Liver (tissue), 8 donors: ENCODE measurements at regions not wholly inside any gene's neighbourhood (a gene's known extent, or its start where the extent isn't known, plus 50 kb on each side); places are given as distances from the start of the nearest gene placed in this dataset.
"Not testable (repeated sequence)": the region's sequence is repeated elsewhere in the genome, so short reads cannot be mapped to it uniquely, and the experiment has no call there.

Experiments used
- DNase-seq: peaks from one replicate; pipeline ENCODE4 v3.0.0-alpha.2; 2017; ENCODE audit warnings: low spot score
- H3K27ac ChIP-seq, 2 donors: one replicate each; pipeline ENCODE4 v1.7.0; 2013; ENCODE audit warnings: inconsistent platforms in 2 of 2, low read length in 2 of 2, control low read depth in 1 of 2, low read depth in 1 of 2, mild to moderate bottlenecking in 1 of 2
- H3K27me3 ChIP-seq, 4 donors: one replicate each; pipeline versions ENCODE4 v1.6.1 to v1.7.0; 2013; ENCODE audit warnings: low read length in 3 of 4, inconsistent platforms in 1 of 4, mild to moderate bottlenecking in 1 of 4, moderate library complexity in 1 of 4; ENCODE audit not compliant: control insufficient read depth in 4 of 4, insufficient read depth in 4 of 4
- H3K36me3 ChIP-seq, 4 donors: one replicate each; pipeline versions ENCODE4 v1.6.1 to v1.7.0; 2013; ENCODE audit warnings: low read length in 3 of 4, mild to moderate bottlenecking in 3 of 4, low read depth in 1 of 4, moderate library complexity in 1 of 4; ENCODE audit not compliant: control insufficient read depth in 4 of 4, insufficient read depth in 3 of 4
- H3K4me1 ChIP-seq, 4 donors: one replicate each; pipeline versions ENCODE4 v1.6.1 to v1.7.0; 2013; ENCODE audit warnings: low read length in 3 of 4, mild to moderate bottlenecking in 3 of 4, moderate library complexity in 1 of 4; ENCODE audit not compliant: control insufficient read depth in 4 of 4, insufficient read depth in 4 of 4
- H3K4me3 ChIP-seq, 3 donors: one replicate each; pipeline versions ENCODE4 v1.6.1 to v1.7.0; 2013; ENCODE audit warnings: low read length in 3 of 3, control low read depth in 1 of 3, low read depth in 1 of 3, mild to moderate bottlenecking in 1 of 3
- H3K9ac ChIP-seq, 2 donors: one replicate each; pipeline ENCODE4 v1.7.0; 2013; ENCODE audit warnings: low read length in 2 of 2, mild to moderate bottlenecking in 2 of 2, moderate library complexity in 2 of 2, control low read depth in 1 of 2, low read depth in 1 of 2
- H3K9me3 ChIP-seq, 4 donors: one replicate each; pipeline versions ENCODE4 v1.6.1 to v1.7.0; 2013; ENCODE audit warnings: low read length in 3 of 4; ENCODE audit not compliant: control insufficient read depth in 4 of 4
- ATF3 ChIP-seq: IDR thresholded peaks from 2 replicates; pipeline ENCODE4 v1.6.1; 2016; ENCODE audit warnings: antibody characterized with exemption
- CTCF ChIP-seq: fragments of 150-350 bp; IDR thresholded peaks from 2 replicates; pipeline ENCODE4 v1.5.1; 2017; ENCODE audit warnings: improper control_type of control experiment, low read depth, low read length; ENCODE audit not compliant: missing input control
- EGR1 ChIP-seq, 2 donors: IDR thresholded peaks; 2 replicates each; pipeline ENCODE4 v1.6.1; 2016 to 2018; ENCODE audit warnings: antibody characterized with exemption in 2 of 2, low read depth in 2 of 2
- FOXA2 ChIP-seq: IDR thresholded peaks from 2 replicates; pipeline ENCODE4 v1.6.1; 2016; ENCODE audit warnings: antibody characterized with exemption
- GABPA ChIP-seq, 2 donors: IDR thresholded peaks in 1 of 2; conservative IDR thresholded peaks in 1 of 2; 2 replicates each; pipeline ENCODE4 v1.6.1; 2016; ENCODE audit warnings: antibody characterized with exemption in 2 of 2, mild to moderate bottlenecking in 1 of 2, moderate library complexity in 1 of 2
- HNF4A ChIP-seq, 2 donors: conservative IDR thresholded peaks; 2 replicates each; pipeline ENCODE4 v1.6.1; 2016; ENCODE audit warnings: antibody characterized with exemption in 2 of 2, mild to moderate bottlenecking in 2 of 2
- HNF4G ChIP-seq: IDR thresholded peaks from 2 replicates; pipeline ENCODE4 v1.6.1; 2016; ENCODE audit warnings: antibody characterized with exemption
- JUND ChIP-seq, 2 donors: IDR thresholded peaks; 2 replicates each; pipeline ENCODE4 v1.6.1; 2016; ENCODE audit warnings: antibody characterized with exemption in 2 of 2
- MAX ChIP-seq: IDR thresholded peaks from 2 replicates; pipeline ENCODE4 v1.6.1; 2016; ENCODE audit warnings: antibody characterized with exemption
- NR2F2 ChIP-seq: IDR thresholded peaks from 2 replicates; pipeline ENCODE4 v1.6.1; 2016; ENCODE audit warnings: antibody characterized with exemption
- REST ChIP-seq: IDR thresholded peaks from 2 replicates; pipeline ENCODE4 v1.6.1; 2016; ENCODE audit warnings: antibody characterized with exemption, mild to moderate bottlenecking
- RXRA ChIP-seq, 2 donors: IDR thresholded peaks; 2 replicates each; pipeline ENCODE4 v1.6.1; 2017 to 2018; ENCODE audit warnings: antibody characterized with exemption in 2 of 2, mild to moderate bottlenecking in 1 of 2
- SP1 ChIP-seq: IDR thresholded peaks from 2 replicates; pipeline ENCODE4 v1.6.1; 2018; ENCODE audit warnings: antibody characterized with exemption, mild to moderate bottlenecking
- TAF1 ChIP-seq: conservative IDR thresholded peaks from 2 replicates; pipeline ENCODE4 v1.6.1; 2016; ENCODE audit warnings: antibody characterized with exemption, mild to moderate bottlenecking
- YY1 ChIP-seq: IDR thresholded peaks from 2 replicates; pipeline ENCODE4 v1.6.1; 2016; ENCODE audit warnings: antibody characterized with exemption, mild to moderate bottlenecking
- WGBS: extraction: QIAGEN DNeasy Blood & Tissue Kit; methylation state at CpG from one replicate; pipeline ENCODE4 v1.1.7; 2013; 5-methylcytosine and 5-hydroxymethylcytosine counted together
- donor health status: healthy.
- donor health status: healthy.
- donor health status: healthy.
- donor health status: healthy.
- donor health status: healthy.

- DNase-seq: no peak
- Histone ChIP-seq H3K9ac (no peak overlapping the region), H3K27ac (no peak overlapping the region), H3K4me3 (no peak overlapping the region), H3K9me3 (no peaks in the 10 kb centered on the region), H3K36me3 (no peaks in the 10 kb centered on the region), H3K4me1 (no peaks in the 10 kb centered on the region), H3K27me3 (no peaks in the 10 kb centered on the region)
- WGBS: 73% methylated on average over 5 of the region's 5 CpGs
- TF ChIP-seq JUND (IDR thresholded peaks at IDR 0.05) (no peak), MAX (no peak), SP1 (no peak), GABPA (IDR thresholded peaks at IDR 0.05 in 1 of 2, conservative IDR thresholded peaks at IDR 0.05 in 1 of 2) (no peak), TAF1 (no peak), NR2F2 (no peak), YY1 (no peak), RXRA (IDR thresholded peaks at IDR 0.05) (no peak), ATF3 (no peak), EGR1 (IDR thresholded peaks at IDR 0.05; ENCODE audit: low read depth in 2 of 2) (no peak), HNF4A (conservative IDR thresholded peaks at IDR 0.05) (no peak), CTCF (no peak), HNF4G (no peak), REST (no peak), FOXA2 (no peak)
Measured at GRCh38 chr2:53490659-53491058, 276.9 kb upstream of the CHAC2 start.

GRCh38 chr2:53486185-53486899 lies 281.3 kb upstream of the CHAC2 start:
- not testable (repeated sequence) for H3K27ac ChIP-seq, H3K36me3 ChIP-seq, DNase-seq, H3K9me3 ChIP-seq, H3K4me3 ChIP-seq, H3K4me1 ChIP-seq, H3K27me3 ChIP-seq, H3K9ac ChIP-seq
- 92% methylated on average over 15 of the region's 15 CpGs for WGBS
